NAMALWA (cell line): ENCODE measurements at regions not wholly inside any gene's neighbourhood (a gene's known extent, or its start where the extent isn't known, plus 50 kb on each side); places are given as distances from the start of the nearest gene placed in this dataset.
A peak's percentile ranks its signal among the peaks of the same experiment; 100 is the strongest.

Experiments used
- DNase-seq: peaks from one replicate; pipeline ENCODE4 v3.0.0-alpha.2; 2015; ENCODE audit warnings: low spot score

- peak; percentile 7 for DNase-seq
These were observed 131.8 kb downstream of the CLVS2 start for GRCh38 chr6:123127807-123128206.

GRCh38 chr6:123150076-123150475 lies 154.0 kb downstream of the CLVS2 start:
- DNase-seq, result no peak

GRCh38 chr6:123159861-123160260 lies 163.8 kb downstream of the CLVS2 start:
- no peak for DNase-seq
